ENCODE measurements at regions not wholly inside any gene's neighbourhood (a gene's known extent, or its start where the extent isn't known, plus 50 kb on each side); places are given as distances from the start of the nearest gene placed in this dataset.

- 71% methylated on average over 3 of the region's 3 CpGs for WGBS
- Histone ChIP-seq H3K4me1 (replicated peaks) (no peaks in the 10 kb centered on the region), H3K27me3 (replicated peaks; ENCODE audit: insufficient read depth) (no peaks in the 10 kb centered on the region), H3K27ac (no peak overlapping the region), H3K4me3 (no peak overlapping the region), H3K9me3 (no peaks in the 10 kb centered on the region), H3K36me3 (no peaks in the 10 kb centered on the region)
- intact Hi-C loops (cut with DNase I): no loop called here
- no peak for DNase-seq (ENCODE audit: low spot score)
- TF ChIP-seq CTCF (IDR thresholded peaks at IDR 0.05) (no peak), POLR2A (IDR thresholded peaks at IDR 0.05) (no peak), POLR2AphosphoS5 (IDR thresholded peaks at IDR 0.05) (no peak)
Measured at GRCh38 chr14:71499018-71499417, 433.2 kb upstream of the RGS6 start.

GRCh38 chr14:71507681-71508080 lies 424.5 kb upstream of the RGS6 start:
- Histone ChIP-seq H3K36me3 (no peaks in the 10 kb centered on the region), H3K9me3 (no peaks in the 10 kb centered on the region), H3K4me3 (no peak overlapping the region), H3K27me3 (replicated peaks; ENCODE audit: insufficient read depth) (no peaks in the 10 kb centered on the region), H3K27ac (no peak overlapping the region), H3K4me1 (replicated peaks) (no peaks in the 10 kb centered on the region)
- TF ChIP-seq CTCF (IDR thresholded peaks at IDR 0.05): no peak
- WGBS: 91% methylated on average over 3 of the region's 3 CpGs
- no peak for DNase-seq (ENCODE audit: low spot score)
- intact Hi-C loops (cut with DNase I): no loop called here

- Histone ChIP-seq H3K4me1 (replicated peaks) (no peaks in the 10 kb centered on the region), H3K27me3 (replicated peaks; ENCODE audit: insufficient read depth) (no peaks in the 10 kb centered on the region), H3K27ac (no peak overlapping the region), H3K9me3 (no peaks in the 10 kb centered on the region), H3K36me3 (no peaks in the 10 kb centered on the region), H3K4me3 (no peak overlapping the region)
- no peak for DNase-seq (ENCODE audit: low spot score)
- intact Hi-C loops (cut with DNase I): no loop called here
- TF ChIP-seq CTCF (IDR thresholded peaks at IDR 0.05) (no peak), POLR2AphosphoS5 (IDR thresholded peaks at IDR 0.05) (no peak), POLR2A (IDR thresholded peaks at IDR 0.05) (no peak)
- 88% methylated on average over 4 of the region's 4 CpGs for WGBS
Measured at GRCh38 chr14:71508901-71509300, 423.3 kb upstream of the RGS6 start.

- Histone ChIP-seq H3K4me1 (replicated peaks) (no peaks in the 10 kb centered on the region), H3K4me3 (no peak overlapping the region), H3K27ac (no peak overlapping the region), H3K27me3 (replicated peaks; ENCODE audit: insufficient read depth) (no peaks in the 10 kb centered on the region), H3K36me3 (no peaks in the 10 kb centered on the region), H3K9me3 (no peaks in the 10 kb centered on the region)
- intact Hi-C loops (cut with DNase I): no loop called here
- TF ChIP-seq POLR2AphosphoS5 (IDR thresholded peaks at IDR 0.05) (no peak), POLR2A (IDR thresholded peaks at IDR 0.05) (no peak), CTCF (IDR thresholded peaks at IDR 0.05) (no peak)
- WGBS: 98% methylated on average over 2 of the region's 2 CpGs
- DNase-seq (ENCODE audit: low spot score): no peak
Measured at GRCh38 chr14:71511152-71511551, 421.1 kb upstream of the RGS6 start.

GRCh38 chr14:71514941-71515919 lies 417.0 kb upstream of the RGS6 start:
- Histone ChIP-seq H3K9me3 (no peaks in the 10 kb centered on the region), H3K4me3 (no peak overlapping the region), H3K36me3 (no peaks in the 10 kb centered on the region), H3K27ac (no peak overlapping the region), H3K27me3 (replicated peaks; ENCODE audit: insufficient read depth) (no peaks in the 10 kb centered on the region), H3K4me1 (replicated peaks) (no peaks in the 10 kb centered on the region)
- WGBS: 88% methylated on average over 8 of the region's 8 CpGs
- no peak for TF ChIP-seq POLR2AphosphoS5 (IDR thresholded peaks at IDR 0.05)
- no peak for TF ChIP-seq CTCF (IDR thresholded peaks at IDR 0.05)
- no peak for TF ChIP-seq POLR2A (IDR thresholded peaks at IDR 0.05)
- no peak for DNase-seq (ENCODE audit: low spot score)
- intact Hi-C loops (cut with DNase I): no loop called here

All from prostate gland (tissue), 2 donors.